T-helper 2 cell (primary cell): ENCODE measurements at regions not wholly inside any gene's neighbourhood (a gene's known extent, or its start where the extent isn't known, plus 50 kb on each side); places are given as distances from the start of the nearest gene placed in this dataset.

Source experiments
- DNase-seq, 5 experiments: peaks; one replicate each; pipeline versions ENCODE4 v3.0.0 to v3.0.0-alpha.2; 2012 to 2022

GRCh38 chr11:39288011-39288410, 2171.4 kb downstream of the LRRC4C start:
- DNase-seq = no peak

GRCh38 chr11:39268176-39268690, 2191.2 kb downstream of the LRRC4C start:
- DNase-seq = no peak

- DNase-seq = no peak
Measured at GRCh38 chr11:39255648-39256047, 2203.8 kb downstream of the LRRC4C start.

DNA sequence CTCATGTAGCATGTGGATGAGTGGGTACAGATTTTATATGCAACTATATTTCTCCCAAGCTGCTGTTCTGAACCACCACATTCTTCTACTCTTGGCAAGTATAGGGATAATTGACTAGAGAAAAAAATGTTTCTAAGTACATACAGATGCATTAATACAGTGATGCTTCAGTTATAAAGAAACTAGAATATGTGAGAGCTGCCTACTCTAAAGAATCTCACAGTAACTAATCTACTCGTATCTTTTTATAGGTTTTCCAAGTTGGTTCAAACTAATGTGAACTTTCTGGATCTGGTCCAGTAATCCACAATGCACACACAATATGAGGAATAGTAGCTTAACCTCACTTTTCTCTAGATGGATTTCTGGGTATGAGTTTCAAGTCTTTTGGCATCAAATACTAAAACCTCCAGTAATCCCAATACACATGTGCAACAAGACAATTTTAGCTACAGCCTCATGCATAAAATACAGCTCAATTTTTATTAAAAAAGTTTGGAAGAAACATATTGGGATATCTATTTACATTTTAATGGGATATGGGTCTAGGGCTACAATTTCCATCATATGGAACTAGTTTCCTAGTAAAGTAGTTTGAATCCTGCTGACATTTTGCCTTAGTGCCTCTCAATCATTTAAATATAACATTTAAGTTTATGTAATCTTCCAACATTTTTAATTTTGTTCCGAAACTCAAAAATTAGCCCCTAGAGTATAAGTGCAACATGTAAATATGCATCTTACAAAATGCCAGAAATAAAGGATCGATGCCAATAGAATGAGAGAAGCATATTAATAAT, 2209.7 kb downstream of the LRRC4C start:
- no peak for DNase-seq

- no peak for DNase-seq
Measured at GRCh38 chr11:39247570-39248137, 2211.8 kb downstream of the LRRC4C start.

- DNase-seq = no peak
Measured at GRCh38 chr11:39239553-39239952, 2219.9 kb downstream of the LRRC4C start.

DNA sequence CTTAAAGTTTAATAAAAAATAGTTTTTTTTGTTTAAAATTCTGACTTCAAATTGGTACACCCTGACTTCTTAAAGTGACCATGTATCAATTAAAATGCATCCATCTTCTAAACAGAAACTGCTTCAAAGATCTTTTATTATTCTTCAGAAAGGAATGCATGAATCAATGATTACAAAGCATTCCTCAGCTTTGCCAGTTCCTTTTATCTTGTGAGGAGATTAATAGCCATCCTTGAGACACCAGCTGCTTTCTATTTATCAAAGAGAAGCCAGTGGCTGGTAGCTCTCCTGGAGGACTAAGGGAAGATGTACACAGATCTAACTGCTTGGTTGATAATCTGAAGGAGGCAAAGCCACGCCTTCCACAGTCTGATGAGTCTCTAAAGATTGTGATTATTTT, 2222.5 kb downstream of the LRRC4C start:
- no peak for DNase-seq

DNA sequence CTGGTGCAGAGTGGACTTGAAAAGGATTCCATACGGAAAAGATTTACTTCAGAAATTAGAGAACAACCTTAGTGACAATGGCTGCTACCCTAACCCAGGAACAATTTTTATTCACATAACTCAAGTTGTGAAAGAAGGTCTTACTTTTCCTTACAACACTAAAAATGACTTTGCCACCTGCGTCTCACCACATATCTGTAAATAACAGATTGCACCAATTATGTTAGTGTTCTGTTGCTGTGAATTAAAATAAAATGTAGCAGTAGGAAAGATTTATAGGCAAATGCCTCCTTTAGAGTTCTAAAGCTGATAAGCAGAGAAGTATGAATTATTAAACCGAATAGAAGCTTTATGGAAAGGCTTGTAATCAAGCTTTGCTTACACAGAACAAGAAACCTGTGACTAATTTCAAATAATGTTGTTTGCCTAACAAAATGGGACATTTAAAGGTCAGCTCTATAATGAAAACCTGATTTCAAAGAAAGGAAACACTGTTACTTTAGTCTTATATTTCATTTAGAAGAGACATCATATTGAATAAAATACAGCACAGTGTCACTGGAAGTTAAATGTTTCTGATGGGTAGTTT, 2237.8 kb downstream of the LRRC4C start:
- no peak for DNase-seq

GRCh38 chr11:39220501-39221230, 2238.8 kb downstream of the LRRC4C start:
- DNase-seq = no peak

DNA sequence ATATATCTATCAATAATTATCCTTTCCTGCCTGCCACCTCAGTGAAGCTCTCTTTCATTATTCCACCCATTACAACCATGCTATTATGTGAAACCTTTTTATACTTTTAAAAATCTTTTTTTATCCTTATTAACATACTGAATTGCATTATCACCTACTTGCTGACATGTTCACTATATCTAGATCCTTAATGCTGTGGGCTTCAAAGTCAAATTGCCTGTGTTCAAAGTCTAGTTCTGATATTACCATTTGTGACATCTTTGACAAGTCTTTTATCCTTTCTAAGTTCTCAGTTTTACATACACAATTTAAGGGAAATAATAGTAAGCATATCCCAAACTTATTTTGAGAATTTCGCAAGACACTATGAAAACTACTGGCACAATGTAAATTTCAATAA, 2239.4 kb downstream of the LRRC4C start:
- no peak for DNase-seq

DNA sequence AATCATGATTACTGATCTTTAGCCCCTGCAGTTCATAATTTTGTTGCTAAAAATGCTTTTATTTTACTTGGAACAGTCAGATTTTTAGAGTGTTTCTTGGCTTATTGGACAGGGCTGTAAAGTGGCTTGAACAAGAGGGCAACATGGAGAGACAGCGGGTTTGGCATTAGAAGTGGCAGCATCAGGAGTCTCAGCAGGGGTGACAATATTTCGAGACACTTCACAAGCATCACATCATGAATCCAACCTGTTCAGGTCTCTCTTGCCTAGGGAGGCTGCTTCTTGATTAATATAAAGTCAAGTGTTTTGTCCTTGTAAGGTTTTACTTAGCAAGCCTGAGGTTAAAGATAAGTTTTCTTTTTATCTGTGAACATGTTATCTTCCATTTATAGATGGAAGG, 2249.5 kb downstream of the LRRC4C start:
- no peak for DNase-seq

DNA sequence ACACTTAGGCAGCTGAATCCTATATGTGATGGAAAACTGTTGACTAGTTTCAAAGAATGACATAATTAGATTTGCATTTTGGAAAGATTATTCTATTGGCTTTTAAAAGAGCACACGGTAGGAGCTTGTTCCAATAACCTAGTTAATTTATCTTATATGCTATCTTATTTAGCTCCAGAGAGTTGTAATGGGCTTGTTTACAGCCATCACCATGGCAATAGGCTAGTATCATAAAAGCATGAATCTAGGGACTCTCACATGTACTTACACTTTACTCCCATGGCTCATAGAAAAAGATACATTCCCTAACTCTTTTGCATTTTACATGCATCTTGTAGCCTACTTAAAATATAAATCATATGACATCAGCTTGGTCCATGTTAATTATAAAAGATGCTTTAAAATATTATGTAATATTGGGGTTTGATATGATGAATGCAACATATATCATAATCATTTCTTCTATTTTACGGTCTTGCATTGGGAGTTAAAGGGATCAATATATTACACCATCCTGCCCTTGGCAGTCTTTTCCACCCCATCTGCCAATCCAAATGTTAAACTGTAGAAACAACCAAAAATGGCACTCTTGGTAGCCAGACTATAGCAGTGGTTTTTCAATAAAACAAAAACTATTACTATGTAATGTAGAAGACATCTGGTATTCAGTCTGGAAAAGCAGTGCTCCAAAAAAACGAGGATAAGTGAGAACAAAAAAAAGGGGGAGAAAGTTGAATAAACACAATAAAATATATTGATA, 2254.0 kb downstream of the LRRC4C start:
- DNase-seq = no peak

- no peak for DNase-seq
Measured at GRCh38 chr11:39192671-39193070, 2266.8 kb downstream of the LRRC4C start.

GRCh38 chr11:39190751-39191150, 2268.7 kb downstream of the LRRC4C start:
- DNase-seq = no peak

- DNase-seq = no peak
Measured at GRCh38 chr11:39177678-39178077, 2281.8 kb downstream of the LRRC4C start.

GRCh38 chr11:39174965-39175364, 2284.5 kb downstream of the LRRC4C start:
- no peak for DNase-seq

- DNase-seq = no peak
Measured at GRCh38 chr11:39174196-39174595, 2285.3 kb downstream of the LRRC4C start.

DNA sequence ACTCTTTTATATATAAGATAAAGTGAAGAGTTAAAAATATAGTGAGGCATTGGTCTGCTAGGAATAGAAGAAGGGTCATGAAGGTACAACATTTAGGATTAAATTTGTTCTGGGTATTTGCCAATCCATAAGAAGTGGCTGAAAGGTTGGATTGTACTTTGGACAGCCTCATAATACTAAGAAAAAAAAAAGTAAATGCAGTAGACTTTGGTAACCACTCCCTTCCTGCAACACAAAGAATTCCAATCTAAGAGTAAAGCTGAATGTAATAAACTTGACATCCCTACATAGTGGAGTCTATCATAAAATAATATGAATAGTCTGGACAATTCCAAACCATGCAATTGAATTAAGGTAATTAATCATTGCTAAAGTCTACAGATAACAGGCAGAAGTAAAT, 2294.4 kb downstream of the LRRC4C start:
- no peak for DNase-seq

- DNase-seq = no peak
Measured at GRCh38 chr11:39149214-39149613, 2310.2 kb downstream of the LRRC4C start.

GRCh38 chr11:39145346-39145745, 2314.1 kb downstream of the LRRC4C start:
- no peak for DNase-seq

DNA sequence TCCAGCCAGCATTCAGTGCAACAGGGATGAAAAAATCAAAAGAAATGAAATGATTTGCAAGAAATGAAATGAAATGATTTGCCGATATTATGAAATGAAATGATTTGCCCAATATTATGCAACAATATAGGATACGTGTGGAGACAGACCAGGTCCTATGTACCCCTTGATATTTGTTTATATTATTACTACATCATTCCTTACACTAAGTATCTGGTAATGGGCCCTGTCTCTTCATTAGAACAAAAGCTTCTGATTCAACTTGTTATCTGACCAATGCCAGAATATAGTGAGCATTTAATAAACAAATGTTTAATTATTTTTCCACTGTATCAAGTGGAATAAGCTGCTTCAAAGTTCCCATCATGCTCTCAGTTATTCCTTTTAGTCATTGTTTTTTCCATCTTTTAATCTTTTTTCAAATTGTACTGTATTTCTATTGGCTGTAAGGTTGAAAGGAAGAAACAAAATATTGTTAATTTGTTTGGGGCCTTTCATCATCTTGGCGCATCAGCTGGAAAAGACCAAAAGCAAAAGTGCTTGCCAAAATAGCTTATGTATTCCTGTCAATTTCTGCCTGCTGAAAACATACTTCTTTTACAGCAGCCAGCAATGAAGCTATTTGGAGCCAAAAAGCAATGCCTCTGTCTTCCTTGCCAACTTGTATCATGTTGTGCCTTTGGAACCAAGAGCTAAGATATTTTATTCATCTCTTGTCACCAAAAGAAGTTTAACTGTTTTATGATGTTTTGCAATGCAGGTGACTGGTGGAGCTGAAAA, 2314.9 kb downstream of the LRRC4C start:
- no peak for DNase-seq

DNA sequence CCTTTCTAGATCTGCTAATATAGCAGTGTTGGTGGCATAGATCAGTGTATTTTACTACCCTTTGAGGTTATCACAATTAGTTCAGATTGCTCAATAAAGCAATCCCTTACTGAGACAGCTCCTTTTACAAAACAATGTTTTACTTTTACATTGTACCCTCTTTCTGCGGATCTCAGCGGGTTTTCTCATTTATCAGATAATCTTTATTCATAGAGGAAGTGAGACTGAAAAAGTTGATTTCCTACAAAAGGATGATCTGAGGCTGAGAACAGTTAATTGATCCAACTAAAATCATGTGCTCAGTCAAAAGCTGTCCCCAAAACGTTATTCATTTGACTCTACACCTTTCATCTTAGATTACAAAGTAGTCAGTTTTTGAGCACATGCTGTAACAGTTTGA, 2319.9 kb downstream of the LRRC4C start:
- DNase-seq = no peak
